GM19395 (cell line): ENCODE measurements at regions not wholly inside any gene's neighbourhood (a gene's known extent, or its start where the extent isn't known, plus 50 kb on each side); places are given as distances from the start of the nearest gene placed in this dataset.
"Not testable (repeated sequence)": the region's sequence is repeated elsewhere in the genome, so short reads cannot be mapped to it uniquely, and the experiment has no call there.

Experiments
- ATAC-seq: cut with Tn5 transposase; IDR thresholded peaks from one replicate; pipeline ENCODE4 v1.9.1; 2021; ENCODE audit warnings: mild to moderate bottlenecking, moderate library complexity; ENCODE audit not compliant: unreplicated experiment

DNA sequence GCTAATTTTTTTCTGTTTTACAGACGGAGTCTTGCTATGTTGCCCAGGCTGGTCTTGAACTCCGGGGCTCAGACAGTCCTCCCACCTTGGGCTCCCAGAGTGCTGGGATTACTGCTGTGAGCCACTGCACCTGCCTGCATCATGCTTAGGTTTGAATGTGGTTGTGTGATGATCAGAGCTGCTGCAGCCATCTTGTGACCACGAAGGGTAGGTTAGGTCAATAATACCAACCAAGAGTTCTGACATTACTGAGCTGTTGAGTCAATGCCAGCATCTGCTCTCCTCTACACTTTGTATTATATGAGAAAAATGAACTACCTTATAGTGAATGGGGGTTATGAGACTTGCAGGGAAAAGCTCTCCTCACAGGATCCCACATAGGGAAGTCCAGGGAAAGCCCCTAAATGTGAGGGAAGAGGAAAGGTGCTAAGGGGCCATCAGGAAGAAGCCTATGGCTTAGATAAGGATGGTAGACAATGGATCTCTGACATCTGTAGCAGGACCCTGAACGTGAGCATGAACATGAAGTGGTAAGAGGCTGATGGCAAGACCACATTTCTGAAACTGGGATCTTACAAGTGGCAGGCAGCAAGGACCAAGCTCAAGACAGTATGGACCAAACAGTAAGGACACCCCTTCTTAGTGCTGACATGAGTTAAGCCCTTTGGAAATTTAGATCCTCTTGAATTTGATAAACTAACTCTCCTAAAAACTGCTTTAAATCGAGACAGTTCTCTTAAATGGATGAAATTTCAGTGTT, 75.7 kb upstream of the ZNF169 start:
- ATAC-seq = no peak

DNA sequence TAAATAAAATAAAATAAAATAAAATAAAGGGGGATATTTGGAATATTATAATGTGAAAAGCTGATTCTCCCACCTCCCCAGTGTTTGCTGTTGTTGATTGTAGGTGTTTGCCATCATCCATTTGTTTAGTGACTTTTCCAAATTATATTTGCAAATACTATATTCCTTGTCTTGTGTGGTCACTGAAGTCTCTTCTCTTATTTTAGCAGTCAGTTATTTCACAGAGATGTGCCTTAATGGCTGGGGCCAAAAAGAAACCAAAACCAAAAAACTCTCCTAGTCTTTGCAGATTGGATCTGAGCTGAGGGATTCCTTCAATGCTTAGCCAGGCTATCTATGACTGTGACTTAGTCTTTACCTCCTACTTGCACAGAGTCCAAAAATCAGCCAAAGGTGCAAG, 70.9 kb upstream of the ZNF169 start:
- no peak for ATAC-seq

DNA sequence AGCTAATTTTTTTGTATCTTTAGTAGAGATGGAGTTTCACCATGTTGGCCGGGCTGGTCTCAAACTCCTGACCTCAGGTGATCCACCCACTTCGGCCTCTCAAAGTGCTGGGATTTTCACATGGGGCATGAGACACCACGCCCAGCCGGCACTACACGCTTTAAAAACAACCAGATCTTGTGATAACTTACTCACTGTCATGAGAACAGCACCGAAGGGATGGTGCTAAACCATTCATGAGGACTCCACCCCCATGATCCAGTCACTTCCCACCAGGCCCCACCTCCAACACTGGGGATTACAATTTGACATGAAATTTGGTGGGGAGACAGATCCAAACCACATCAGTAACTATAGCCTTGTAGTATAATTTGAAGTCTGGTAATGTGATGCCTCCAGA, 67.4 kb upstream of the ZNF169 start:
- not testable (repeated sequence) for ATAC-seq

DNA sequence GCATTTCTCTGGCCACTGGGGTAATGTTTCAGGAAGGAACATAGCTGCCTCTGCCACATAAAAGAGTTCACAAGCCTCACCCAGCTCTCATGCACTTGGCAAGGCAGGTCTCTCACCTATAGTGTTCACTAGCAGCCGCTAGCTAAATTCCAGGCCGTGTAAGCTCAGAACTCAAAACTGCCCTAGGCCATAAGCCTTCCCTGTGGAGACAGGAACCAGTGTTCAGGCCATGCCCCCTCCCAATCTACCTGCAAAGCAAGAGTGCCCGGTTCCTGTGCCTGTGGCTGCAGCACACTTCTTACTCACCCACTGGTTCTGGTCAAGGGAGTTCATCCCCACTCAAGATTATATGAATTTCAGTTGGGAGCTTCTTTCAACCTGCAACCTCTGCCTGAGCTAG, 60.7 kb upstream of the ZNF169 start:
- ATAC-seq = no peak

DNA sequence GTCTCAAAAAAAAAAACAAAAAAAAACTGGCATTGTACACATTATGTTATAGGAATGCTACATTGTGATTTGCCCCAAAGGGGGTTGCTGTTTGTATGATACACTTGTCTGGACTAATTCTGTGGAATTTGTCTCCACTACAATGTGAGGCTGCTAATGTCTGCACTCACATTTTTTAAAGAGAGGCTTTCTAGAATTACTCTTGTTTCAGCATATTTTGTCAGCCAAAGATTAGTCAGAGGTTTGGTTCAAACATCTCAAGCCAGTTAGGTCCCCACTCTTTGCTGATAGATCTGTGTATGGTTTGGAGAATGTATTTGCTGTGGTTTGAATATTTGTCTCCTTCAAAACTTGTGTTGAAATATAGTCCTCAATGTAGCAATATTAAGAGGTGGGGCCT, 59.3 kb upstream of the ZNF169 start:
- no peak for ATAC-seq

DNA sequence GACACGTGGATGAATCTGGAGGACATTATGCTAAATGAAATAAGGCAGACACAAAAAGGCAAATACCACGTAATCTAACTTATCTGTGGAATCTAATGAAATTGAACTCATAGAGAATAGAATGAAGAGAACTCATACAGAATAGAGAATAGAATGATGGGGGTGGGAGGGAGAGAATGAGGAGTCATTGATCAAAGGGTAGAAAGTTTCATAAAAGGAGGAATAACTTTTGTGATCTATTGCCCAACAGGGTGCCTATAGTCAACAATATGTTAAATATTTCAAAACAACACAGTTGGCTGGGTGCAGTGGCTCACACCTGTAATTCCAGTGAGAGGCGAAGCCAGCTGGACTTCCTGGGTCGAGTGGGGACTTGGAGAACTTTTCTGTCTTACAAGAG, 54.9 kb upstream of the ZNF169 start:
- no peak for ATAC-seq

DNA sequence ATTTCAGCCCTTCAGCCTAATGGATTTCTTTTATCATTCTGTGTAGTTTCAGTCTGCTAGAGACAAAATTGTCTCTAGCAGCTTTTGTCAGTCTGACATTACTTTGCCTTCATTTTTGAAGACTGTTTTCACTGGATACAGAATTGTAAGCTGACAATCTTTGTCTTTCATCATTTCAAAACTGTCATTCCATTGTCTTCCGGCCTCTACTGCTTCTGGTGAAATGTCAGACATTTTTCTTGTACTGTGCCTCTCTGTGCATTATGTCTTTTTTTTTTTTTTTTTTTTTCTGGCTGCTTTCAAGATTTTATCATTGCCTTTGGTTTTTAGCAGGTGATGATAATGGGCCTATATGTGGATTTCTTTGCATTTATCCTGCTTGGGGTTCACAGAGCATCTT, 51.3 kb upstream of the ZNF169 start:
- ATAC-seq = no peak
